PC-3 (cell line): ENCODE measurements at regions not wholly inside any gene's neighbourhood (a gene's known extent, or its start where the extent isn't known, plus 50 kb on each side); places are given as distances from the start of the nearest gene placed in this dataset.

Experiments used
- EZH2phosphoT487 ChIP-seq: fragments of 300-600 bp; sonication (generic); IDR thresholded peaks from 2 replicates; pipeline ENCODE4 v1.6.1; 2018; ENCODE audit warnings: mild to moderate bottlenecking, antibody characterized with exemption, low read length, borderline replicate concordance
- TF ChIP-seq, protein P1 (sequence below): fragments of 300-600 bp; sonication (generic); conservative IDR thresholded peaks from 2 replicates; pipeline ENCODE4 v1.5.1; 2017; ENCODE audit warnings: antibody characterized with exemption, low read depth, mild to moderate bottlenecking, low read length

DNA sequence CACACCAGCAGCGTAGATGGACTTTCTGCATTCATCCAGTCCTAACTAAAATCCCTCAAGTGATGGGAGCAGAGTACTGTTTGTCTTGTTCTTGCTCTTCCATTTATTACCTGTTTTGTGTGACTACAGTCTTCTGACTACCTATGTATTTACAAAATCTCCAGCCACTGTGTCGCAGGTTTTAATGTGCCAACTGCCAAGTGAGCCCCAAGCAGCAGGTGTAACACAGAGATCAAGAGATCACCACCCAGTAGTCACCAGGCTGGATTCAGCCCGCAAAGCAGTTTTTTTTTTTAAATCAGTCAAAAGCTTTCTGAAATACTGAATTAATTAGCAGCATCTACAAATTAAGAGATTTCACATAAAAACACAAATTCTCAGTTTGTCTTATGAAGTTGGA lies 724.1 kb upstream of the USP15 start:
- TF ChIP-seq, protein P1, sequence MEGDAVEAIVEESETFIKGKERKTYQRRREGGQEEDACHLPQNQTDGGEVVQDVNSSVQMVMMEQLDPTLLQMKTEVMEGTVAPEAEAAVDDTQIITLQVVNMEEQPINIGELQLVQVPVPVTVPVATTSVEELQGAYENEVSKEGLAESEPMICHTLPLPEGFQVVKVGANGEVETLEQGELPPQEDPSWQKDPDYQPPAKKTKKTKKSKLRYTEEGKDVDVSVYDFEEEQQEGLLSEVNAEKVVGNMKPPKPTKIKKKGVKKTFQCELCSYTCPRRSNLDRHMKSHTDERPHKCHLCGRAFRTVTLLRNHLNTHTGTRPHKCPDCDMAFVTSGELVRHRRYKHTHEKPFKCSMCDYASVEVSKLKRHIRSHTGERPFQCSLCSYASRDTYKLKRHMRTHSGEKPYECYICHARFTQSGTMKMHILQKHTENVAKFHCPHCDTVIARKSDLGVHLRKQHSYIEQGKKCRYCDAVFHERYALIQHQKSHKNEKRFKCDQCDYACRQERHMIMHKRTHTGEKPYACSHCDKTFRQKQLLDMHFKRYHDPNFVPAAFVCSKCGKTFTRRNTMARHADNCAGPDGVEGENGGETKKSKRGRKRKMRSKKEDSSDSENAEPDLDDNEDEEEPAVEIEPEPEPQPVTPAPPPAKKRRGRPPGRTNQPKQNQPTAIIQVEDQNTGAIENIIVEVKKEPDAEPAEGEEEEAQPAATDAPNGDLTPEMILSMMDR = no peak
- TF ChIP-seq EZH2phosphoT487 = no peak
